HL-60 (cell line): ENCODE measurements at regions not wholly inside any gene's neighbourhood (a gene's known extent, or its start where the extent isn't known, plus 50 kb on each side); places are given as distances from the start of the nearest gene placed in this dataset.

Source experiments
- CTCF ChIP-seq: IDR thresholded peaks from one replicate; pipeline ENCODE4 v1.5.1; 2011; ENCODE audit warnings: low read length, control low read depth, inconsistent platforms; ENCODE audit not compliant: insufficient read depth
- GABPA ChIP-seq: IDR thresholded peaks from 2 replicates; pipeline ENCODE4 v1.6.1; 2012; ENCODE audit warnings: low read depth
- POLR2AphosphoS5 ChIP-seq: IDR thresholded peaks from 2 replicates; pipeline ENCODE4 v1.6.1; 2012; ENCODE audit warnings: low read depth
- REST ChIP-seq: IDR thresholded peaks from 2 replicates; pipeline ENCODE4 v1.6.1; 2012; ENCODE audit warnings: low read depth; ENCODE audit not compliant: insufficient replicate concordance

GRCh38 chr4:57989430-57989829, 879.2 kb upstream of the IGFBP7 start:
- TF ChIP-seq CTCF (no peak), REST (no peak), GABPA (no peak), POLR2AphosphoS5 (no peak)
